Naive thymus-derived CD8-positive, alpha-beta T cell (primary cell): ENCODE measurements at regions not wholly inside any gene's neighbourhood (a gene's known extent, or its start where the extent isn't known, plus 50 kb on each side); places are given as distances from the start of the nearest gene placed in this dataset.

ENCODE experiments used
- ATAC-seq, 2 donors: fragments of 150-1000 bp; cut with Tn5 transposase in 1 of 2; sonication (Bioruptor Pico), chemical (Tn5 transposase) in 1 of 2; 1 replicate in 1 of 2; 2 replicates in 1 of 2; pipeline ENCODE4 v1.10.0; 2021; ENCODE audit warnings: mild to moderate bottlenecking in 2 of 2, moderate library complexity in 2 of 2
- POLR2A ChIA-PET: fragments of 350-600 bp; sonication (Branson Sonifier 250); formaldehyde crosslinking; loops from one replicate; lab custom pipeline; 2021; ENCODE audit warnings: antibody characterized with exemption; lab: Charles Lee
- DNase-seq, 10 donors: peaks; one replicate each; pipeline versions ENCODE4 v3.0.0 to v3.0.0-alpha.2; 2020 to 2022
- H3K27ac Mint-ChIP-seq, 10 donors: one replicate each; pipeline ENCODE4 v1.8.0; 2020 to 2022; ENCODE audit warnings: mild to moderate bottlenecking in 10 of 10, mixed read lengths in 10 of 10, moderate library complexity in 4 of 10, inconsistent platforms in 1 of 10
- H3K27me3 Mint-ChIP-seq, 5 donors: one replicate each; pipeline ENCODE4 v1.8.0; 2021 to 2022; ENCODE audit warnings: mixed read lengths in 5 of 5
- H3K36me3 Mint-ChIP-seq, 3 donors: one replicate each; pipeline ENCODE4 v1.8.0; 2020 to 2022; ENCODE audit warnings: mixed read lengths in 3 of 3, mild to moderate bottlenecking in 2 of 3, inconsistent platforms in 1 of 3
- H3K4me1 Mint-ChIP-seq, 4 donors: one replicate each; pipeline ENCODE4 v1.8.0; 2021 to 2022; ENCODE audit warnings: mixed read lengths in 4 of 4
- H3K4me3 Mint-ChIP-seq, 10 donors: one replicate each; pipeline ENCODE4 v1.8.0; 2020 to 2022; ENCODE audit warnings: mild to moderate bottlenecking in 10 of 10, mixed read lengths in 10 of 10, moderate library complexity in 6 of 10, inconsistent platforms in 1 of 10
- H3K9me3 Mint-ChIP-seq, 9 donors: one replicate each; pipeline ENCODE4 v1.8.0; 2020 to 2022; ENCODE audit warnings: mixed read lengths in 9 of 9, mild to moderate bottlenecking in 3 of 9, inconsistent platforms in 1 of 9, moderate library complexity in 1 of 9

GRCh38 chr14:61645247-61645646 lies 50.1 kb upstream of the HIF1A start:
- Mint-ChIP-seq H3K27ac (no peak overlapping the region), H3K9me3 (no peaks in the 10 kb centered on the region), H3K27me3 (no peaks in the 10 kb centered on the region), H3K4me3 (no peak overlapping the region), H3K4me1 (peaks cover 11 to 40% (median 27%) of the 10 kb centered on the region in 4 donors), H3K36me3 (no peaks in the 10 kb centered on the region)
- DNase-seq (no peak), ATAC-seq (no peak)
- POLR2A ChIA-PET, result no interaction called here
